HG02678 (cell line): ENCODE measurements at regions not wholly inside any gene's neighbourhood (a gene's known extent, or its start where the extent isn't known, plus 50 kb on each side); places are given as distances from the start of the nearest gene placed in this dataset.
A peak's percentile ranks its signal among the peaks of the same experiment; 100 is the strongest.

Source experiments
- ATAC-seq: cut with Tn5 transposase; IDR thresholded peaks from one replicate; pipeline ENCODE4 v1.9.1; 2021; ENCODE audit warnings: mild to moderate bottlenecking, moderate library complexity; ENCODE audit not compliant: unreplicated experiment

DNA sequence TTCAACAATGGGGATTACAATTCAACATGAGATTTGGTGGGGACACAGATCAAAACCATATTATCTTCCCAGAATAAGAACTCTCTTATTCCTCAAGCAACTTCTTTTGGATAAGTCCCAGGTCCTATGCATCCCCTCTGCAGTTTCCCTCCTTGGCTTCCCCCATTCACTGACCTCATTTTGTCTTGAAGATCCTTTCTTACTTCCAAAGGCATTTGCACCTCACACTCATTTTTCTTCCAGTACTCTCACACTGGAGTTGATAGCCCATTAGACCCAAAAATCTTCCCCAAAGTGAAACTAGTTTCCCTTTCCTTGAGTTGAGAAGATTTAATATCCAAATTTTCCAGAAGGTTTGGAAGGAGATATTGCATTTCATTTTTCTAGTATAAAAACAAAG lies 178.0 kb upstream of the DAPK1 start:
- ATAC-seq = no peak

DNA sequence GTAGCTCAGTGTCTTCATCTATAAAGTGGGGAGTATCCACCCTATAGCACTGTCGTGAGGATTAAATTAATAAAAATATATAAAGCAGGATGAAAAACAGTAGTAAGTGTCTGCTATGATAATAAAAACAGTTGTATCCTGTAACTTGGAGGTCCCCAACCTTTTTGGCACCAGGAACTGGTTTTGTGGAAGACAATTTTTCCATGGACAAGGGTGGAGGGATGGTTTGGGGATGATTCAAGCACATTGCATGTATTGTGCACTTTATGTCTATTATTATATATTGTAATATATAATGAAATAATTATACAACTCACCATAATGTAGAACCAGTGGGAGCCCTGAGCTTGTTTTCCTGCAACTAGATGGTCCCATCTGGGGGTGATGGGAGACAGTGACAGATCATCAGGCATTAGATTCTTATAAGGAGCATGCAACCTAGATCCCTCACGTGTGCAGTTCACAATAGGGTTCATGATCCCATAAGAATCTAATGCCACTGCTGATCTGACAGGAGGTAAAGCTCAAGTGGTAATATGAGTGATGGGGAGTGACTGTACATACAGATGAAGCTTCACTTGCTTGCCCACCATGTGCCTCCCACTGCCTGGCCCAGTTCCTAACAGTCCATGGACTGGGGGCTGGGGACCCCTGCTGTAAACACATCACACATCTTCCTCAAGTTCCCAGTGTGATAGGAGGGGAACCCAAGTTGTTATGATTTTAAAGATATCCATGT lies 177.4 kb upstream of the DAPK1 start:
- no peak for ATAC-seq

DNA sequence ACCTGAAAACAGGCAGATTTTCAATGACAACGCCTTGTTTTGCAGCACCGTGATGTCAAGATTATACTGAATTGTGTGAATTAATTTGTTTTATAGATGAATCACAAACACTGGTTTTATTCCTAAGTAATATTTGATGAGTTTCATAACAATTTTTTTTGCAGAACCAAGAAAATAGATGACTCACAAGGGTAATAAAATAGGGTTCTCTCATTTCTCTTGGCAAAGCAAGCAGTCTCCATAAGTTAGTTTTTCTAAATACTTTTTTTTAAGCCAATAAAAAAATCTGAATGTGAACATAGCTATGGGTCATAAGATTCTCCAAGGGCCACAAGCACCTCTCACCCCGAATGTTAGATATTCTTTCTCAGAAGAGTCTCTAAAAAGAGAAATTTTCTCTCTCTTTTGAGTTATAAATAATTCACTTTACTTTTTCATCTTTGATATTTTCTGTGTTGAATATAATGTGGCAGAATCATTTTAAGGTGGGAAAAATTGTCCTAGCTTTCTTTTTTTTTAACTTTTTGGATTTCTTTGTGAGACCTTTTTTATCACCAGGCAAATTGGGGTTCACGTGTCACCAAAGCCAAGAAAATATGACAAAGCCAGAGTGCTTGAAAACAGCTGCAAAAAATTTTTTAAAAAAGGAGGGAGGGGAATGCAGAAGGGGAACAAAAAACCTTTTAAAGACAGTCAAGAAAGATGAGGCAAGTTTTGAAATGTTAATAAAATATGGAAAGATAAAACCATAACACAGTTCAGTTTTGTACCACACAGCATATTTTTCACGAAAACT lies 174.6 kb upstream of the DAPK1 start:
- no peak for ATAC-seq

DNA sequence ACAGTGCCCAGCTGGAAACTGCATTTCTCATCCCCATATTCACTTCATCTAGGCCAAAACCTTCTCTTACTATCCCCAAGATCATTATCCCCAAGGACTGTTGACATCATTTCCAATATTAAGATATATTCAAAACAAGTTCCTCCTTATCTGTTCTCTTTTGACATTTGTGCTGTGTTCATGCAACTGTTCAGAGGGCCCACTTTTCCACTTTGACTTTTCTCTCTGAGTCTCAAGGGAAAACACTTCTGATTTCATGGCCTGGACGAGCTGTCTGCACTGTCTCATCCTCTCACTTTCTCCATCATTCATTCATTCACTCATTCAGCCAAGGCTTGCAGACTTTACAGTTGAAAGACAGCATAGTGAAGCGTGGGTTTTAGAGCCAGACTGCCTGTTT lies 173.7 kb upstream of the DAPK1 start:
- no peak for ATAC-seq

DNA sequence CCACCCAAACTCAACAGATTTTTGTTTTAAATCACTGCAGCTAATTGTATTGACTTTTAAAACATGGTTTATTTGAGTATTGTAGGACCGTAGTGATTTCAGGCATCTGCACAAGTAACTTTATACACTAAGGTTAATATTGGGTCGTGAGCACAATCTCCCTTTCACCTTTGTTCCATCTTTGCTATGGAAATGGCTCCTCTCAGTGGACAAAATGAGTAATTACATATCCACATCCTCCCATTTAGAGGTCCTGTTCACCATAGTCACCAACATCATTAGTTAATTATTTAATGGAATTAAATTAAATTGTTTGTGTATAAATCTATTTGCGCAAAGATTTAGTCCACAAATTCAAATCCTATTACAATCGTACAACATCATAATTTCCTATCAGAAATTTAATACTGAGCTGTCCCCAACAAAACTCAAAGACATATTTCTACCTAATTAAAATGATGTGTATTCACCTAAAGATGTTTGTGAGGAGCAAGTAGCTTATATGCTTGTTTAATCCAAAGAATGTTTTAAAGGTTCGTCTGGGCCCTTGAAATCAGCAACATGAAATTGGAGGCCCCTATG lies 173.0 kb upstream of the DAPK1 start:
- ATAC-seq = no peak

DNA sequence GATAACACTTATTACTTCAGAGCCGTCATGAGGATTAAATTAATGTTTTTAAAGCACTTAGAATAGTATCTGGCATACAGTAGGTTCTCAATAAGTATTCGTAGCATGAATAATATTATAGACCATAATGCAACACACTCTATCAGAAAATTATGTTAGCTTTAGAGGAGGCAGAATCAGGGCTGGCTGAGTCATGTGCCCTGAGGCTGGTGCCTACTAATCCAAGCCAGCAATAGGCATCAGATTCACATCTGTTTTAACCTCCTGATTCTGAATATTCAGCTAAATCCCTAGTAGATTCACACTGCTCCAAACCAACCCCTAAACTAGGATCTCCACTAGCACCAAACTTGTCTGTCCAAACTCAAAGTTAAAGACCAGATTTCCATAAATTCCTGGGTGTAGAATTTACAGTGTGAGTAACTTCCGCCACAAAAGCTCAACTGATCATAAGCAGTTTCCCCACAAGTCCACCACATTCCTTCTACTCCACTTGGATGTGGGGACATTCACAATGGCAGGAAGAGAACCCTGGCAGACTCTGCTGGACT lies 170.0 kb upstream of the DAPK1 start:
- no peak for ATAC-seq

DNA sequence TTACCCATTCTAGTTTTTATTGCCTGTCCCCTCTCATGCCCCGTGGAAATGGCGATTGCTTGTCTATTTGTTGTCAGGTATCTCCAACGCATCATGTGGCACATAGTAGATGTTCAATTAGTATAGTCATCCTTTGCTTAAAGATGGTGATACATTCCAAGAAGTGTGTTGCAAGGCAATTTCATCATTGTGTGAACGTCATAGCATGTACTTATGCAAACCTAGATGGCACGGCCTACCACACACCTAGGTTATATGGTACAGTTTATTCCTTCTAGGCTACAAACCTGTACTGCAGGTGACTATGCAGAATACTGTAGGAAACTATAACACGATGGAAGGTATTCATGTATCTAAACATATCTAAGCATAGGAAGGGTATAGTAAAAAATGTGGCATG lies 163.9 kb upstream of the DAPK1 start:
- no peak for ATAC-seq

DNA sequence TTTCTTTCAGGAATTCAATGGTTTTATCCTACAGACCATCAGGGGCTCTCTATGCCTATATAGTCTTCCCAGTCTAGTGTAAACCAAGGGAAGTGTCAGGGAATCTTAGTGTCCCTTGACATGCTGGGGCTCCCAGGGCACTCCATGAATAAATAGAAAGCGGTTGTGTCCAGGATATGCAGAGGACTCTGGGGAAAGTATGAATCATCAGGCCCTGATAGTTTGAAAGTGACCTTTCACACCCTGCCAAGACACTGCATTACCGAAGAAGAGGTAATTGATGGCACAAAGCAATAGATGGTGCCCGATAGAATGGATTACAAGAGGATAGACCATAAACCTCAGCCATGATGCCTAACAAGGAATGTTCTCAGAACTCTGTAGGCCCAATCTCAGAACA lies 163.3 kb upstream of the DAPK1 start:
- no peak for ATAC-seq

DNA sequence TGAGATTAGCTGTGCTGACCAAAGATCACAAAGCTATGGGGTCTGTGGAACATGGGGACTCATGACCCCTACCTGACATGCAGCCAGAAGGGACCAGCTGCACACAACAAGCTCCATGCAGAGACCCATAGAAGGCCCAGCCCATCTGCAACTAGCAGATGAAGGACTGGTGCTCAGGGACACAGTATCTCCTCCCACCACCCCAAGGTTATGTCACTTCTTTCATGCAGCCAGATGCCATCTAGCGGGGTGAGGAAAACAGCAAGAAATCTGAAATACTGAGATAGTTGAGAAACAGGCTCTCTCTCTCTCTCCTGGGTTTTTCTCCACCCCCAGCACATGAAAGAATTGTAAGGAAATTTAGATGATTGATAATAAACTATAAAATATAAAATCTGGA lies 161.3 kb upstream of the DAPK1 start:
- no peak for ATAC-seq

DNA sequence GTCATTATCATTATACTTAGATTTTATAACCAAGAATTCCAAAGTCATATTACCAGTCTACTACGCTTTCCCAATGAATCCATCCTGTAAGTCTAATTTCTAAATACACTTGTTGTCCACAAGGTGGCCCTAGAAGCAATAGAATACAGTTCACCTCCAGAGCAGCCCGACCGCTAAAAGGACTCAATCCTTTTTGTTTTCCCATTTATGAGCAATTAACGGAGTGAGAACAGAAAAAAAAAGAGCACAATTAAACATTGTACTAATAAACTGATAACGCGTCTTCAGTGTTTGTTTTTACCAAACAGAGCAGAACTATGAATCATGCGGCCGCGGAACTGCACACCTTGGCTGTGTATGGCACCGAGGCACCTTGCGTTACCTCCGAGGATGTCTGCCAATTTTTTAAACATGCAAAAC lies 160.7 kb upstream of the DAPK1 start:
- peak; percentile 62 for ATAC-seq

DNA sequence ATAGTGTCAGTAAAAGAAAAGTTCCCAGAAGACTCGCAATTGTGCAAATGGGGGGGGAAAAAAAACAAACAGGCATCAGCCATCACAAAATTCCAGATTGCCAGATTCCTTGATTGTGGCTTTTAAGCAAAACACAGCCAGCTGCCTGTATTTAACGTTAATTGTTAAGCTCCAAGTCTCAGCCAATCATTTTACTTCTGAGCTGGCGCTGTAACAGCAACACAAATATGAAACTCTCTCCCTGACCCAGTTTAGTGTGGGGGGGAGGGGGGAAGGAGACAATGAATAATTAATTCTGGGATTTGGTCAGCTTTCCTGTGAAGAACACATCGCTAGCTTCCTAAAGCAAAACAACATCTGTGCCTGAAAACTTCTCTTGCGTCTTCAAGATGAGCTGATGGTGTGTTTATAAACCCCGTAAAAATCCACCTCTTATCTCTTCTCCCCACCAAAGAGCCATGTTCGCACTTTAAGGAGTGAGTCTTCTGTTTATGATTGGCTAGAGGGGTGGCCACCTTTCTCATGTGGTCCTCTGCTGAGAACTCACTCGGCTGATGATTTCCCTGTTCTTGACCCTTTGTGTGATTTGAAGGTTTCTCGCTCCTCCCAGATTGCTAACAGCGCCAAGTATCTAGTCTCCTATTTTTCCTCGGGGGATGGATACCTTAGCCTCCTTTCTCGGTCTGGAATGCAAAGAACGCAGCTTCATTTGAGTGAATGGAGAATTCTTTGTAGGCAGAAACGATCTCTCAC lies 160.2 kb upstream of the DAPK1 start:
- no peak for ATAC-seq

DNA sequence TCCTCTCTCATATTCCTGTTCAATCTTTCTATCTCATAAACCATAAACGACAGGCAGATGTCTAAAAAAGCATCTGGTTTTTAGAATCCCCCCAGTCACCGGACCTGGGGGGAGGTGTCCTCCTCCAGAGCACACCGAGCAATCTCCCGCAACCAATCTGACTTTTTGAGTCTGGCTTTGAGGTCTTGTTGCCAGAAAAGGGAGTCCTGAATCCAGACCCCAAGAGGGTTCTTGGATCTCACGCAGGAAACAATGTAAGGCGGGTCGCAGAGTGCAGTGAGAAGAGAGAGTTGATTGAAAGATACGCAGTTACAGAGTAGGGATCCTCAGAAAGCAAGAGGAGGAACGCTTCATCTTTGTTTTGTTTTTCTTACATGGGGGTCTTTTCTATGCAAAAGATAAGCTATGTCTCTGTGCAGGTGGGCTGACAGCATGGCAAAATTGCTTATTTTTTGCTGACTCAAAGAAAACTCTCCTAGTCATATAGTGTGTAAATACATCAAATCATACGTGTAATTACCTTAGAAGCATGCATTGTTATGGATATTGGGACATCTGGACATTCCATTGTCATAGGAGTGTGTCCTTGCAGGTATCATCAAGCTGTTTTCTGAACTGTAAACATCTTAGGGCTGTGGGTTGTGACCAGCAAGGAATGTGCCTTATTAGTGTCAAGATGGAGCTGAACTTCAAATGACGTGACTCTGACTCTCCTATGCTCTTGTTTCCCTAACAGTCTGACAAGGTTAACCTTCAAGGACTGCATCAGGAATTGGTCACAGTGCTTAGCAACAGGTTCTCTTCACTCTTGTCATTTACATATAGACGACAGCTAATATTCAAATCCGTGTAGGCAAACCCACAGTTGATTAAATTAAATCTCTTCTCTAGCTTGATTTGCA lies 159.3 kb upstream of the DAPK1 start:
- ATAC-seq = no peak

DNA sequence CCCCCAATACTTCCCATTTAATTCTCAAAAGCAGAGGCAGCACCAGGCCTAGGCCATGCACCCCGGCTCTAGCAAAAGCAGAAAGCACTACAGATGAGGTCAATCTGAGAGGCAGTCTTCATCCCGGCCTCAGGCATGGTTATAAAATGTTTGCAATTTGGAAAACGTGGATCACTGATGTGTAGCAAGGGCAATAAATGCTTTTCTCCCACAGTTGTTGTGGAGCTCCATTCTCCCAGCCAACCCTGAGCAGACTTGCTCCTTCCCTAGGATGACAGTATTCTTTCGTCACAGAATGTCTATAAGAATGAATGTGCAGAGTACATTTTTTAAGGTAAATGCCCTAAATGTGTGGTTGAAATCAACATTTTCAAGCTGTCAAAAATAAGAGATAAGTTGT lies 157.3 kb upstream of the DAPK1 start:
- no peak for ATAC-seq

DNA sequence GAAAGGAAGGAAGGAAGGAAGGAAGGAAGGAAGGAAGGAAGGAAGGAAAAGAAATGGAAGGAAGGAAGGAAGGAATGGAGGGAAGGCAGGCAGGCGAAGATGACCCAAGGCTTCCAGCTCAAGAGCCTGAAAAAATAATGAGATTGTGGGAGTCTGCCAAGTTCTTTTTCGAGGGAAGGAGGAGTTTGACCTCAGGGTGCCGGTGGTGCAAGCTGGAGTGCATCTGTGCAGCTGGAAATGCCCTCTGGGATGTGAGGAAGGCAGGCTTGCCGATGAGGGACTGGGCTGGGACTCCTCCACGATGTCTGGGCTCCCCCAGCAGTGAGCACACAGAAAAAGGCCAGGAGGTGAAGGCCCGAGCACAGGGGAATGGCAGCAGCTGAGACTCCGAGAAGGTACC lies 154.9 kb upstream of the DAPK1 start:
- no peak for ATAC-seq

DNA sequence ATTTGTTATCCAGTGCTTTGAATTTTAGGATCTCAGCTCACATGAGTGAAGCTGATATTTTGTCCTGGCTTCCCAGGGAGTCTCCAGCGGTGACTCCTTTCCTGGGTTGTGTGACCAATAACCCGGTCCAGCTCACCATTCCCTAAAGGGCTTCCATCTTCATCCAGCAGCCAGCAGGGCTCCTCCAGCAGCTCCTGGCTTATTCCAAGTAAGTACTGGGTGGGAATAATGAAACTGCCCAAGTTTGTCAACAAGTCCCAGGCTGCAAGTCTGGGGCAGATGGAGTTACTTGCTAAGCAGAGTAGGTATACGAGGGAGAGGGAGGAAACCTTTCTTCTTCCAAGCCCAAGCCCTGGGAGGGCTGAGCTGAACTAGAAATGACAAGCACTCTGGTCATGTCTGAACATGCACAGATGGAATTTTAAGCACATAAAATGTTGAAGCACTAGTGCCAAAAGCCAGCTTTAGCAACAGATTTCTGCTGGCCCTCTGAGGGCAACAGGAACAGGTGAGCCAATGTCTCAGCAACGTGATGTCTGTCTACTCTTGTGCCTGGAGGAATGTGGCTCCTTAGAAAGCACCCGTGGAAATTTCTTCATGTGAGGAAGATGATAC lies 153.7 kb upstream of the DAPK1 start:
- ATAC-seq = no peak

DNA sequence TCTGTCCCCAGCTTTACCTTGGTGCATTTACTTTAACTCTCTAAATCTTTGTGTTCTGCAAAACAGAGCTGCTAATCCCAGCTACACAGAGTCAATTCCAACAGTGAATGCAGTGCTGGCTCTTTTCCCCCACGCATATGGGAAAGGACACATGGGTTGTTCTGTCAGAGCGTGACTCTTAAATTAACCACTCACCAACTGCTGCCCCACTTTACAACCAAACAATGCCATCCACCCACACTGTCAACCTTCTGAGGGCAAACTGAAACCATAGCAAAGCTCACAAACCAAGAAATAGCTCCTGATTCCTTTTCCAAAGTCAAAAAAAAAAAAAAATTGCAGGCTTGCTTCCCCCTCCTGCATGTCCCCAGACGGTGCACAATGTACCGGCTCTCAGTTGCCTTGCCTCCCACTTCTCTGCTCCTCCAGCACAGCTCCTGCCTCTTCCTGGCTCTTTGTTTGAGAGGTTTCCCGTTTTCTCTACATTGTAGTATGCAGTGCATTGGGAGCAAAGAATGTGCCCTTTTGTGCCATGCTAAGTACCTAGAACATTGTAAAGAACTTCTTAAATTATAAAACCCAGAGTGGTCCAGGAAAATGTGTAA lies 151.5 kb upstream of the DAPK1 start:
- ATAC-seq = no peak

DNA sequence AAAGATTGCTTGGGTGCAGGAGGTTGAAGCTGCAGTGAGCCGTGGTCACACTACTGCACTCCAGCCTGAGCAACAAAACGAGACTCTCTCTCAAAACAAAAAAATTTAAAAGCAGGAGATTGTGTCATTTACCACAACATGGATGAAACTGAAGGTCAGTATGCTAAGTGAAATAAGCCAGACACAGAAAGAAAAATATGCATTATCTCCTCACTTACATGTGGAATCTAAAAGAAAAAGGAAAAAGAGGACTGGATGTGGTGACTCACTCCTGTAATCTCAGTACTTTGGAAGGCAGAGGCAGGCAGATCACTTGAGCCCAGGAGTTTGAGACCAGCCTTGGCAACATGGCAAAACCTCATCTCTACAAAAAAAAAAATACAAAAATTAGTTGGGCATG lies 146.8 kb upstream of the DAPK1 start:
- ATAC-seq = no peak

DNA sequence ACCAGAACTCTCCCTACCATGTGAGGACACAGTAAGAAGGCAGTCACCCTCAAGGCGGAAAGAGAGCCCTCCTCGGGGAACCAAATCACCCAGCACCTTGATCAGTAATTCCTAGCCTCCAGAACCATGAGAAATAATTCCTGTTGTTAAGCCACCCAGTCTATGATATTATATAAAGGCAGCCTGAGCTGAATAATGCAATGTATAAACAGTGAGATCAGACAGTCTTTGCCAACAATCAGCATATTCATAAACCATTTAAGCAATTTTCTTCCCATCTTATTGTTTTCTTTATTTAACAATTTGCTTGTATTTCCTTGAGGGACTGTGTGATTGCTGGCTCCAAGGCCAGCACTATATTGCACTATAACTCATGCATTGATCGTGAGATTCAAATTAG lies 144.4 kb upstream of the DAPK1 start:
- no peak for ATAC-seq

DNA sequence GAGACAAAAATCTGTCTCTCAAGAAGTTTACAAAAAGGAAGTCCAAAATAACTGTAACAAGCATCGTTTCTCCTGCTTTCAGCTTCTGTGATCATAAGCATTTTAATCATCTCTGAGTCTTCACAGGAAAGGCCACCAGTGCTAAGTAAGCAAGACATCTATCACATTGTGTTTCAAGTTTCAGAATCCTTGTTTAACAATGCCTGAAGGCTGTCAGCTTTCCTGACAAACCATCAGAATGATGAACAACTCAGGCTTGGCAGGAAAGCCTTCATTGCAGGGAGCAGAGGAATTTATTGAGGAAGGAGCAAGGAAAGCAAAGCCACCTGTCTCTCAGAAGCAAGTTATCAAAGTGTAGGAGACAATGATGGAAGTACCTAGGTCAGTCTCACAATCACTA lies 143.5 kb upstream of the DAPK1 start:
- no peak for ATAC-seq
